COLO668 (cell line): ENCODE measurements at regions not wholly inside any gene's neighbourhood (a gene's known extent, or its start where the extent isn't known, plus 50 kb on each side); places are given as distances from the start of the nearest gene placed in this dataset.
"Not testable (repeated sequence)": the region's sequence is repeated elsewhere in the genome, so short reads cannot be mapped to it uniquely, and the experiment has no call there.

Experiments
- DNase-seq: peaks from one replicate; lab custom pipeline; 2025; ENCODE audit not compliant: unreplicated experiment; lab: John Stamatoyannopoulos, UW

GRCh38 chr4:27714073-27714472 lies 853.4 kb downstream of the STIM2 start:
- DNase-seq: peak; percentile 88

- DNase-seq: no peak
Measured at GRCh38 chr4:27716693-27717430, 856.2 kb downstream of the STIM2 start.

GRCh38 chr4:27717431-27717755 lies 856.8 kb downstream of the STIM2 start:
- DNase-seq: no peak

GRCh38 chr4:27720010-27720766 lies 859.5 kb downstream of the STIM2 start:
- no peak for DNase-seq

GRCh38 chr4:27721193-27721592 lies 860.6 kb downstream of the STIM2 start:
- DNase-seq: no peak

- no peak for DNase-seq
Measured at GRCh38 chr4:27728892-27729291, 868.3 kb downstream of the STIM2 start.

- no peak for DNase-seq
Measured at GRCh38 chr4:27742816-27743215, 882.2 kb downstream of the STIM2 start.

- no peak for DNase-seq
Measured at GRCh38 chr4:27759611-27760575, 899.3 kb downstream of the STIM2 start.

GRCh38 chr4:27763830-27764525 lies 903.3 kb downstream of the STIM2 start:
- DNase-seq: no peak

- DNase-seq: no peak
Measured at GRCh38 chr4:27764526-27764837, 903.8 kb downstream of the STIM2 start.

- DNase-seq: no peak
Measured at GRCh38 chr4:27770895-27771294, 910.3 kb downstream of the STIM2 start.

GRCh38 chr4:27775156-27775555 lies 914.5 kb downstream of the STIM2 start:
- DNase-seq: no peak

- DNase-seq: no peak
Measured at GRCh38 chr4:27779827-27780226, 919.2 kb downstream of the STIM2 start.

GRCh38 chr4:27787195-27787594 lies 926.6 kb downstream of the STIM2 start:
- no peak for DNase-seq

GRCh38 chr4:27789773-27790172 lies 929.1 kb downstream of the STIM2 start:
- DNase-seq: no peak

- no peak for DNase-seq
Measured at GRCh38 chr4:27790911-27791310, 930.3 kb downstream of the STIM2 start.

- no peak for DNase-seq
Measured at GRCh38 chr4:27791640-27792039, 931.0 kb downstream of the STIM2 start.

GRCh38 chr4:27807207-27807606 lies 946.6 kb downstream of the STIM2 start:
- no peak for DNase-seq

GRCh38 chr4:27811948-27812347 lies 951.3 kb downstream of the STIM2 start:
- DNase-seq: no peak

GRCh38 chr4:27813226-27813625 lies 952.6 kb downstream of the STIM2 start:
- DNase-seq: not testable (repeated sequence)
